ENCODE measurements at regions not wholly inside any gene's neighbourhood (a gene's known extent, or its start where the extent isn't known, plus 50 kb on each side); places are given as distances from the start of the nearest gene placed in this dataset.

DNA sequence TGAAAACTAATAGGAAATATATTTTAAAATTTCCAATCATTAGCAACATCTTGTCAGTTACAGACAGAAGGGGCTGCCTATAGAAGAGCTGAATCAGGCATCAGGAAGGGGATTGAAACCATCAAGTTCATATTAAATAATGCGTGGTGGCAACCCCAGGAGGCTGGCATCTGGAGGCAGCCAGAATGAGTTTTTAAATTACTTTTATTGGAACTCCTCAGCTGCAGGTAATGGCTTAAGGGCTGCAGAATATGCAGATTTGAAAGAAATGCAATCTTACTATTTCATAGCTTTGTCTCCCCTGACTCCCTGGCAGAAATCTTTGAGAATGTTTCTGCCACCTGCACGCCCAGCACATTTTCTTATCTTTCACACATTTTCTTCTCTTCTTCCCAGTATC, 711.6 kb downstream of the PCDH19 start:
- Histone ChIP-seq H2BK5ac (ENCODE audit: low read depth, low read length) (no peak overlapping the region), H3K56ac (replicated peaks; ENCODE audit: insufficient read length, low read depth, low read length) (no peak overlapping the region), H4K20me1 (replicated peaks in 1 of 2; ENCODE audit: control insufficient read depth in 1 of 2, insufficient read depth in 2 of 2, low read length in 2 of 2) (no peaks in the 10 kb centered on the region), H2BK12ac (ENCODE audit: low read depth, low read length) (no peak overlapping the region), H3K9me3 (ENCODE audit: insufficient read depth in 2 of 2, low read depth in 1 of 2, low read length in 1 of 2) (no peaks in the 10 kb centered on the region), H3K79me2 (ENCODE audit: control insufficient read depth in 1 of 2, insufficient read depth in 2 of 2, low read length in 2 of 2) (no peaks in the 10 kb centered on the region), H3K18ac (ENCODE audit: extremely low read depth, low read length) (no peak overlapping the region), H2AK5ac (ENCODE audit: low read depth, low read length) (no peak overlapping the region), H4K8ac (ENCODE audit: extremely low read depth, insufficient read depth, low read length) (no peak overlapping the region), H2BK15ac (ENCODE audit: low read length) (no peak overlapping the region), H4K91ac (replicated peaks; ENCODE audit: insufficient read length, low read length) (no peak overlapping the region), H3K4me1 (replicated peaks in 1 of 4; ENCODE audit: control insufficient read depth in 3 of 4, insufficient read depth in 4 of 4, low read length in 3 of 4) (no peaks in the 10 kb centered on the region), H3K4me2 (ENCODE audit: insufficient read depth in 1 of 2, low read depth in 2 of 2, low read length in 2 of 2) (no peak overlapping the region), H3K23ac (ENCODE audit: insufficient read length) (no peak overlapping the region), H2BK120ac (replicated peaks; ENCODE audit: low read depth, low read length) (no peak overlapping the region), H3K4me3 (ENCODE audit: extremely low read depth in 1 of 4, insufficient read depth in 2 of 4, low read depth in 3 of 4, low read length in 4 of 4) (no peak overlapping the region), H3K27ac (ENCODE audit: low read depth, low read length) (no peak overlapping the region), H3K27me3 (replicated peaks in 1 of 4; ENCODE audit: control insufficient read depth in 3 of 4, extremely low read depth in 1 of 4, insufficient read depth in 3 of 4, low read length in 3 of 4) (no peaks in the 10 kb centered on the region), H3K9ac (replicated peaks in 1 of 4; ENCODE audit: extremely low read depth in 1 of 4, low read depth in 3 of 4, low read length in 3 of 4) (no peak overlapping the region), H2BK20ac (ENCODE audit: low read length) (no peak overlapping the region), H3K79me1 (ENCODE audit: low read depth, low read length) (no peaks in the 10 kb centered on the region), H3K23me2 (ENCODE audit: low read depth, low read length) (no peaks in the 10 kb centered on the region), H3K14ac (ENCODE audit: insufficient read length) (no peak overlapping the region), H2AFZ (ENCODE audit: low read length) (no peak overlapping the region), H3K36me3 (ENCODE audit: control insufficient read depth in 2 of 4, insufficient read depth in 4 of 4, low read length in 3 of 4) (no peaks in the 10 kb centered on the region), H3K4ac (replicated peaks; ENCODE audit: insufficient read length, low read depth, low read length) (no peak overlapping the region), H4K5ac (ENCODE audit: insufficient read length, low read depth, low read length) (no peak overlapping the region)
- no peak for TF ChIP-seq RFX5 (IDR thresholded peaks at IDR 0.05; ENCODE audit: borderline replicate concordance, low read depth, low read length)
- TF ChIP-seq SIRT6 (IDR thresholded peaks at IDR 0.05; ENCODE audit: low read length) = no peak
- TF ChIP-seq SUZ12 (IDR thresholded peaks at IDR 0.05; ENCODE audit: low read length) = no peak
- TF ChIP-seq SAP30 (IDR thresholded peaks at IDR 0.05; ENCODE audit: insufficient read depth, insufficient replicate concordance, low read length) = no peak
- TF ChIP-seq CEBPB (IDR thresholded peaks at IDR 0.05; ENCODE audit: low read depth, low read length) = no peak
- CTCF ChIA-PET (ENCODE audit: partially characterized antibody) = no interaction called here
- FAIRE-seq (no peak), DNase-seq (ENCODE audit: low read depth in 1 of 2, low spot score in 2 of 2) (no peak)
- POLR2A ChIA-PET (ENCODE audit: partially characterized antibody) = no interaction called here
- WGBS, 2 experiments (ENCODE audit: extremely low coverage in 1 of 2, insufficient coverage in 1 of 2, insufficient read length in 1 of 2, insufficient replicate concordance in 2 of 2, low coverage in 1 of 2, low lambda C conversion rate in 2 of 2, missing lambda C conversion rate in 1 of 2) = 77% methylated on average over 2 of the region's 2 CpGs; no CpG with 5 or more reads in 1 of the 2 experiments

All from H1 (cell line).